ENCODE measurements at regions not wholly inside any gene's neighbourhood (a gene's known extent, or its start where the extent isn't known, plus 50 kb on each side); places are given as distances from the start of the nearest gene placed in this dataset.

- intact Hi-C loops (cut with micrococcal nuclease; ENCODE audit: unreplicated experiment) = no loop called here
- Histone ChIP-seq H3K9me3 (ENCODE audit: low read length) (no peaks in the 10 kb centered on the region), H3K27ac (ENCODE audit: low read depth, low read length, poor library complexity, severe bottlenecking) (no peak overlapping the region), H3K36me3 (ENCODE audit: insufficient read depth, low read length) (no peaks in the 10 kb centered on the region), H3K9me2 (ENCODE audit: insufficient read depth, low read length) (no peaks in the 10 kb centered on the region), H3K4me3 (ENCODE audit: low read depth, low read length, poor library complexity, severe bottlenecking) (no peak overlapping the region), H2AFZ (ENCODE audit: low read length) (no peak overlapping the region), H3K4me1 (ENCODE audit: insufficient read depth, low read length, poor library complexity, severe bottlenecking) (no peaks in the 10 kb centered on the region), H3K4me2 (ENCODE audit: low read length) (no peak overlapping the region), H4K20me1 (ENCODE audit: insufficient read depth, low read length) (no peaks in the 10 kb centered on the region), H3K79me2 (ENCODE audit: insufficient read depth, low read depth, low read length) (no peaks in the 10 kb centered on the region)
- no TSS peak for BruUV-seq (replicated peaks)
- POLR2A ChIA-PET = no interaction called here
- TF ChIP-seq CTCF (conservative IDR thresholded peaks at IDR 0.05; ENCODE audit: low read length) = no peak
- no peak for TF ChIP-seq EZH2phosphoT487 (IDR thresholded peaks at IDR 0.05; ENCODE audit: borderline replicate concordance, low read depth, low read length)
- CTCF ChIA-PET (ENCODE audit: unreplicated experiment) = no interaction called here
- no peak for DNase-seq (ENCODE audit: low spot score)
Measured at GRCh38 chr15:45970542-45970941, 335.7 kb downstream of the SQOR start.

GRCh38 chr15:45980366-45980765 lies 345.5 kb downstream of the SQOR start:
- ChIA-PET POLR2A (no interaction called here), CTCF (ENCODE audit: unreplicated experiment) (no interaction called here)
- no peak overlapping the region for H3K4me3 ChIP-seq (ENCODE audit: low read depth, low read length, poor library complexity, severe bottlenecking)
- no peak overlapping the region for H3K27ac ChIP-seq (ENCODE audit: low read depth, low read length, poor library complexity, severe bottlenecking)
- no peaks in the 10 kb centered on the region for H3K4me1 ChIP-seq (ENCODE audit: insufficient read depth, low read length, poor library complexity, severe bottlenecking)
- DNase-seq (ENCODE audit: low spot score) = no peak
- no peak overlapping the region for H3K4me2 ChIP-seq (ENCODE audit: low read length)
- no peak for TF ChIP-seq CTCF (conservative IDR thresholded peaks at IDR 0.05; ENCODE audit: low read length)
- TF ChIP-seq EZH2phosphoT487 (IDR thresholded peaks at IDR 0.05; ENCODE audit: borderline replicate concordance, low read depth, low read length) = no peak
- intact Hi-C loops (cut with micrococcal nuclease; ENCODE audit: unreplicated experiment) = no loop called here
- no peaks in the 10 kb centered on the region for H3K9me3 ChIP-seq (ENCODE audit: low read length)
- no peaks in the 10 kb centered on the region for H3K9me2 ChIP-seq (ENCODE audit: insufficient read depth, low read length)
- no peaks in the 10 kb centered on the region for H3K36me3 ChIP-seq (ENCODE audit: insufficient read depth, low read length)
- H4K20me1 ChIP-seq (ENCODE audit: insufficient read depth, low read length) = no peaks in the 10 kb centered on the region
- no peak overlapping the region for H2AFZ ChIP-seq (ENCODE audit: low read length)
- no peaks in the 10 kb centered on the region for H3K79me2 ChIP-seq (ENCODE audit: insufficient read depth, low read depth, low read length)
- BruUV-seq (replicated peaks) = no TSS peak

- no TSS peak for BruUV-seq (replicated peaks)
- no peaks in the 10 kb centered on the region for H4K20me1 ChIP-seq (ENCODE audit: insufficient read depth, low read length)
- no peaks in the 10 kb centered on the region for H3K36me3 ChIP-seq (ENCODE audit: insufficient read depth, low read length)
- intact Hi-C loops (cut with micrococcal nuclease; ENCODE audit: unreplicated experiment) = no loop called here
- H3K9me3 ChIP-seq (ENCODE audit: low read length) = no peaks in the 10 kb centered on the region
- TF ChIP-seq EZH2phosphoT487 (IDR thresholded peaks at IDR 0.05; ENCODE audit: borderline replicate concordance, low read depth, low read length) (no peak), CTCF (conservative IDR thresholded peaks at IDR 0.05; ENCODE audit: low read length) (no peak)
- H3K27ac ChIP-seq (ENCODE audit: low read depth, low read length, poor library complexity, severe bottlenecking) = no peak overlapping the region
- no peaks in the 10 kb centered on the region for H3K9me2 ChIP-seq (ENCODE audit: insufficient read depth, low read length)
- POLR2A ChIA-PET = no interaction called here
- no peaks in the 10 kb centered on the region for H3K4me1 ChIP-seq (ENCODE audit: insufficient read depth, low read length, poor library complexity, severe bottlenecking)
- H2AFZ ChIP-seq (ENCODE audit: low read length) = no peak overlapping the region
- H3K79me2 ChIP-seq (ENCODE audit: insufficient read depth, low read depth, low read length) = no peaks in the 10 kb centered on the region
- DNase-seq (ENCODE audit: low spot score) = no peak
- H3K4me3 ChIP-seq (ENCODE audit: low read depth, low read length, poor library complexity, severe bottlenecking) = no peak overlapping the region
- CTCF ChIA-PET (ENCODE audit: unreplicated experiment) = no interaction called here
- no peak overlapping the region for H3K4me2 ChIP-seq (ENCODE audit: low read length)
Measured at GRCh38 chr15:45981625-45982024, 346.8 kb downstream of the SQOR start.

Data from OCI-LY7 (cell line).